ENCODE measurements at regions not wholly inside any gene's neighbourhood (a gene's known extent, or its start where the extent isn't known, plus 50 kb on each side); places are given as distances from the start of the nearest gene placed in this dataset.

- peaks cover 0 to 14% (median 5%) of the 10 kb centered on the region in 8 donors for H3K9me3 ChIP-seq
- no peak for TF ChIP-seq CTCF (IDR thresholded peaks at IDR 0.05 in 8 of 11, conservative IDR thresholded peaks at IDR 0.05 in 3 of 11)
- no peak for TF ChIP-seq POLR2A (IDR thresholded peaks at IDR 0.05)
- TF ChIP-seq POLR2AphosphoS5 (IDR thresholded peaks at IDR 0.05), result no peak
- H3K4me1 ChIP-seq, result no peaks in the 10 kb centered on the region
- no peak overlapping the region for H3K4me3 ChIP-seq
- H3K27me3 ChIP-seq (replicated peaks in 1 of 7), result no peaks in the 10 kb centered on the region
- intact Hi-C loops (cut with DNase I; ENCODE audit: low total_unique reads), result no loop called here
- no peaks in the 10 kb centered on the region for H3K36me3 ChIP-seq
- H3K27ac ChIP-seq, result no peak overlapping the region
- no peak for DNase-seq
Measured at GRCh38 chr2:137812517-137812916, 151.8 kb upstream of the HNMT start.

GRCh38 chr2:137813176-137813575 is 151.1 kb upstream of the HNMT start:
- no peak overlapping the region for H3K4me3 ChIP-seq
- no peaks in the 10 kb centered on the region for H3K36me3 ChIP-seq
- H3K27ac ChIP-seq, result no peak overlapping the region
- no peak for DNase-seq
- H3K9me3 ChIP-seq, result peaks cover 0 to 14% (median 5%) of the 10 kb centered on the region in 8 donors
- H3K4me1 ChIP-seq, result no peaks in the 10 kb centered on the region
- no peaks in the 10 kb centered on the region for H3K27me3 ChIP-seq (replicated peaks in 1 of 7)
- intact Hi-C loops (cut with DNase I; ENCODE audit: low total_unique reads), result no loop called here
- WGBS, 5 donors, result 78 to 89% (median 84%) methylated on average over 3 of the region's 3 CpGs
- no peak for TF ChIP-seq CTCF (IDR thresholded peaks at IDR 0.05 in 8 of 11, conservative IDR thresholded peaks at IDR 0.05 in 3 of 11)
- TF ChIP-seq POLR2AphosphoS5 (IDR thresholded peaks at IDR 0.05), result no peak
- no peak for TF ChIP-seq POLR2A (IDR thresholded peaks at IDR 0.05)

GRCh38 chr2:137817058-137817457 is 147.2 kb upstream of the HNMT start:
- Histone ChIP-seq H3K27me3 (replicated peaks in 1 of 7) (no peaks in the 10 kb centered on the region), H3K4me3 (no peak overlapping the region), H3K27ac (no peak overlapping the region), H3K9me3 (no peaks in the 10 kb centered on the region), H3K4me1 (no peaks in the 10 kb centered on the region), H3K36me3 (no peaks in the 10 kb centered on the region)
- TF ChIP-seq POLR2AphosphoS5 (IDR thresholded peaks at IDR 0.05) (no peak), CTCF (IDR thresholded peaks at IDR 0.05 in 8 of 11, conservative IDR thresholded peaks at IDR 0.05 in 3 of 11) (no peak), POLR2A (IDR thresholded peaks at IDR 0.05) (no peak)
- WGBS, 5 donors, result 57 to 71% (median 65%) methylated on average over 3 of the region's 3 CpGs
- intact Hi-C loops (cut with DNase I; ENCODE audit: low total_unique reads), result no loop called here
- no peak for DNase-seq

GRCh38 chr2:137823196-137823595 is 141.1 kb upstream of the HNMT start:
- H3K36me3 ChIP-seq, result no peaks in the 10 kb centered on the region
- no peaks in the 10 kb centered on the region for H3K9me3 ChIP-seq
- WGBS, 5 donors, result 85 to 92% (median 87%) methylated on average over 4 of the region's 4 CpGs
- no peak for TF ChIP-seq CTCF (IDR thresholded peaks at IDR 0.05 in 8 of 11, conservative IDR thresholded peaks at IDR 0.05 in 3 of 11)
- TF ChIP-seq POLR2AphosphoS5 (IDR thresholded peaks at IDR 0.05), result no peak
- no peak for TF ChIP-seq POLR2A (IDR thresholded peaks at IDR 0.05)
- no peak overlapping the region for H3K27ac ChIP-seq
- intact Hi-C loops (cut with DNase I; ENCODE audit: low total_unique reads), result no loop called here
- no peaks in the 10 kb centered on the region for H3K27me3 ChIP-seq (replicated peaks in 1 of 7)
- no peak for DNase-seq
- H3K4me1 ChIP-seq, result no peaks in the 10 kb centered on the region
- H3K4me3 ChIP-seq, result no peak overlapping the region
